HepG2 (cell line): ENCODE measurements at regions not wholly inside any gene's neighbourhood (a gene's known extent, or its start where the extent isn't known, plus 50 kb on each side); places are given as distances from the start of the nearest gene placed in this dataset.

ENCODE experiments used
- BRF2 ChIP-seq: sonication (generic); formaldehyde crosslinking; IDR thresholded peaks from 2 replicates; pipeline ENCODE4 v1.8.1; 2022; ENCODE audit warnings: mild to moderate bottlenecking, missing genetic modification reagents
- CHD4 ChIP-seq: fragments of 200-600 bp; sonication (generic); IDR thresholded peaks from 2 replicates; pipeline ENCODE4 v1.7.0; 2017; ENCODE audit warnings: mild to moderate bottlenecking, low read length, borderline replicate concordance
- FLYWCH1 ChIP-seq: sonication (generic); formaldehyde crosslinking; IDR thresholded peaks from 2 replicates; pipeline ENCODE4 v1.8.1; 2023; ENCODE audit warnings: mild to moderate bottlenecking, missing genetic modification reagents
- GATAD1 ChIP-seq: IDR thresholded peaks from 2 replicates; pipeline ENCODE4 v1.6.1; 2016; ENCODE audit warnings: missing genetic modification reagents, missing compliant biosample characterization
- HNRNPK ChIP-seq: fragments of 200-400 bp; formaldehyde crosslinking; IDR thresholded peaks from 2 replicates; pipeline ENCODE4 v1.6.1; 2018; ENCODE audit warnings: low read length, low read depth, moderate library complexity, mild to moderate bottlenecking; ENCODE audit not compliant: poor library complexity, severe bottlenecking
- HNRNPL ChIP-seq: fragments of 200-400 bp; formaldehyde crosslinking; IDR thresholded peaks from 2 replicates; pipeline ENCODE4 v1.6.1; 2017; ENCODE audit warnings: mild to moderate bottlenecking, low read depth, low read length
- KMT2B ChIP-seq: IDR thresholded peaks from 2 replicates; pipeline ENCODE4 v1.6.1; 2016; ENCODE audit warnings: missing genetic modification reagents, missing compliant biosample characterization
- PAX8 ChIP-seq: sonication (generic); formaldehyde crosslinking; IDR thresholded peaks from 2 replicates; pipeline ENCODE4 v1.8.0; 2022; ENCODE audit warnings: mild to moderate bottlenecking, missing genetic modification reagents, borderline replicate concordance
- POLR2AphosphoS2 ChIP-seq: IDR thresholded peaks from 2 replicates; pipeline ENCODE4 v1.6.1; 2011; ENCODE audit warnings: low read depth, low read length, improper control_type of control experiment
- SIX4 ChIP-seq: sonication (generic); formaldehyde crosslinking; IDR thresholded peaks from 2 replicates; pipeline ENCODE4 v1.4.0; 2020; ENCODE audit warnings: missing genetic modification reagents
- SKI ChIP-seq: fragments of 450-650 bp; IDR thresholded peaks from one replicate; pipeline ENCODE4 v1.6.1; 2018; ENCODE audit warnings: mild to moderate bottlenecking; ENCODE audit not compliant: partially characterized antibody
- TBX3 ChIP-seq: fragments of 450-650 bp; IDR thresholded peaks from 2 replicates; pipeline ENCODE4 v1.6.1; 2017; ENCODE audit warnings: antibody characterized with exemption, mild to moderate bottlenecking, inconsistent platforms, borderline replicate concordance
- TCF12 ChIP-seq, 2 experiments: fragments of 450-650 bp in 1 of 2; sonication (generic) in 1 of 2; formaldehyde crosslinking in 1 of 2; IDR thresholded peaks; 2 replicates each; pipeline versions ENCODE4 v1.6.1 to v1.8.0; 2017 to 2022; ENCODE audit warnings: antibody characterized with exemption in 1 of 2, mild to moderate bottlenecking in 1 of 2, missing genetic modification reagents in 1 of 2, moderate library complexity in 1 of 2
- U2AF1 ChIP-seq: fragments of 200-400 bp; formaldehyde crosslinking; optimal IDR thresholded peaks from 2 replicates; pipeline ENCODE3; 2017; ENCODE audit warnings: mild to moderate bottlenecking, low read depth, low read length
- ZKSCAN5 ChIP-seq: sonication (generic); formaldehyde crosslinking; IDR thresholded peaks from 2 replicates; pipeline ENCODE4 v1.5.1; 2020; ENCODE audit warnings: mild to moderate bottlenecking, missing genetic modification reagents
- ZNF101 ChIP-seq: sonication (generic); formaldehyde crosslinking; IDR thresholded peaks from 2 replicates; pipeline ENCODE4 v1.4.0; 2020; ENCODE audit warnings: mild to moderate bottlenecking, low read depth, missing genetic modification reagents, borderline replicate concordance
- ZNF317 ChIP-seq: sonication (generic); formaldehyde crosslinking; IDR thresholded peaks from 2 replicates; pipeline ENCODE4 v1.5.0; 2020; ENCODE audit warnings: mild to moderate bottlenecking, missing genetic modification reagents
- ZNF597 ChIP-seq: sonication (generic); formaldehyde crosslinking; IDR thresholded peaks from 2 replicates; pipeline ENCODE4 v1.5.0; 2020; ENCODE audit warnings: missing genetic modification reagents
- ZNF619 ChIP-seq: sonication (generic); formaldehyde crosslinking; IDR thresholded peaks from 2 replicates; pipeline ENCODE4 v1.4.0; 2020; ENCODE audit warnings: mild to moderate bottlenecking, missing genetic modification reagents
- ZNF670 ChIP-seq: sonication (generic); formaldehyde crosslinking; IDR thresholded peaks from 2 replicates; pipeline ENCODE4 v1.8.0; 2022; ENCODE audit warnings: mild to moderate bottlenecking, missing genetic modification reagents, borderline replicate concordance
- ZNF709 ChIP-seq: sonication (generic); formaldehyde crosslinking; IDR thresholded peaks from 2 replicates; pipeline ENCODE4 v1.5.0; 2020; ENCODE audit warnings: mild to moderate bottlenecking, missing genetic modification reagents
- ZNF768 ChIP-seq: sonication (generic); formaldehyde crosslinking; IDR thresholded peaks from 2 replicates; pipeline ENCODE4 v1.4.0; 2020; ENCODE audit warnings: missing genetic modification reagents
- TF ChIP-seq, protein P1 (sequence below): sonication (generic); formaldehyde crosslinking; IDR thresholded peaks from 2 replicates; pipeline ENCODE4 v1.5.0; 2020; ENCODE audit warnings: missing genetic modification reagents

DNA sequence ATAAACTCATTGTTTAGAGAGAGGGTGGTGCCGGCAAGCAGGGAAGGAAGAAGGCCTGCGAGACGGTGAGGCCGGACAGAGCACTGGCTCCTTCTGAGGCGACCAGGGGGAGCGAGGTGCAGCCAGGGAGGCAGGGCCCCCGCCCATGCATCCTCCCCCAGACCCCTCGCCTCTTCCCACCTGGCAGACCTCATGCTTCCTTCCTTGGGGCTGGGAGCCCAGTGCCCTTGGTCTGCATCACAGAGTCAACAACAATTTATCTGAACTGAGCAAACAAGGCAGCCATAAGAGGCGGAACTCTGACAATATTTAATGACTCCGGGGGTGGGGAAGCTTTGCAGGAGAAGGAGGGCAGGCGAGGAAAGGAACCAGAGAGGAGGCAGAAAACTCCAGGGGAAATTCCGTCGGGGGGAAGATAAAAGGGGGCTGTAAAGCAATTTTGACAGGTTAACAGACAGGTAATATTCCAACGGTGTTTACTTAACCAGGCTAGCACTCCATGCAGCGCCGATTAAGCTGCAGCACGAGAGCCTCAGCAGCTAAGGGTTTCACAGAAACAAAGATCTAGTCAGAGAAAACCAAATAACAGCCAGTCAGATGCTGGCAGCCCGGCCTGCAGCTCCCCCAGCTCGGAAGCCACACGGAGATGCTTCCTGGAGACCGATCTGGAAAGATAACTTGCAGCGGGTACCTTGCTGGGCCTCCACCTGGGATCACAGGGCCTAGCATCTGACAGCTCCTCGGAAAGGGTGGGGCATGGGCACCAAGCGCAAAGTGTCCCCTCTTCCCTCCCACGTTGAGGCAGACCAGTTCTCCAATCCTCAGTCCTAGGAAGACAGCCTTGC, 398.2 kb downstream of the SOX9 start (continued):
- no peak; the same call in 1 of the 2 replicates for TF ChIP-seq KMT2B (CRISPR knock-in tag)
- TF ChIP-seq GATAD1, result no peak; the same call in 1 of the 2 replicates
- TF ChIP-seq CHD4, result no peak; the same call in 1 of the 2 replicates
- peak; percentile 79 for TF ChIP-seq TBX3
- no peak for TF ChIP-seq ZNF101 (CRISPR knock-in tag)
- no peak for TF ChIP-seq PAX8
- 0 out of 2 replicates have a peak, but pooled peaks have one; percentile 84 for TF ChIP-seq ZNF670 (CRISPR knock-in tag)
- TF ChIP-seq, protein P1, sequence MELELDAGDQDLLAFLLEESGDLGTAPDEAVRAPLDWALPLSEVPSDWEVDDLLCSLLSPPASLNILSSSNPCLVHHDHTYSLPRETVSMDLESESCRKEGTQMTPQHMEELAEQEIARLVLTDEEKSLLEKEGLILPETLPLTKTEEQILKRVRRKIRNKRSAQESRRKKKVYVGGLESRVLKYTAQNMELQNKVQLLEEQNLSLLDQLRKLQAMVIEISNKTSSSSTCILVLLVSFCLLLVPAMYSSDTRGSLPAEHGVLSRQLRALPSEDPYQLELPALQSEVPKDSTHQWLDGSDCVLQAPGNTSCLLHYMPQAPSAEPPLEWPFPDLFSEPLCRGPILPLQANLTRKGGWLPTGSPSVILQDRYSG (CRISPR knock-in tag), result 0 out of 2 replicates have a peak, but pooled peaks have one; percentile 24
- 0 out of 2 replicates have a peak, but pooled peaks have one; percentile 59 for TF ChIP-seq ZNF619 (CRISPR knock-in tag)
- no peak for TF ChIP-seq ZNF597 (CRISPR knock-in tag)
- no peak; the same call in 1 of the 2 replicates for TF ChIP-seq ZNF709
- no peak for TF ChIP-seq BRF2 (CRISPR knock-in tag)
- peak; percentile 66; the same call in 1 of the 2 replicates for TF ChIP-seq HNRNPL
- no peak for TF ChIP-seq ZKSCAN5 (CRISPR knock-in tag)
- peak; percentile 79; the same call in 1 of the 2 replicates for TF ChIP-seq SIX4 (CRISPR knock-in tag)
- peak; percentile 58; the same call in 1 of the 2 replicates for TF ChIP-seq ZNF768 (CRISPR knock-in tag)
- TF ChIP-seq FLYWCH1, result no peak
- no peak for TF ChIP-seq POLR2AphosphoS2
- TF ChIP-seq SKI, result peak; percentile 66
- TF ChIP-seq TCF12 (IDR thresholded peaks at IDR 0.05), result no peak
- TF ChIP-seq TCF12 (CRISPR knock-in tag; IDR thresholded peaks at IDR 0.05), result 0 out of 2 replicates have a peak, but pooled peaks have one; percentile 61
- TF ChIP-seq HNRNPK, result no peak
- TF ChIP-seq ZNF317 (CRISPR knock-in tag), result no peak
- no peak for TF ChIP-seq U2AF1
